Uterus (tissue), 2 donors: ENCODE measurements at regions not wholly inside any gene's neighbourhood (a gene's known extent, or its start where the extent isn't known, plus 50 kb on each side); places are given as distances from the start of the nearest gene placed in this dataset.

ENCODE experiments used
- CTCF ChIP-seq, 4 experiments: fragments of 200-600 bp in 2 of 4; fragments of 450-650 bp in 2 of 4; sonication (generic) in 2 of 4; IDR thresholded peaks; one replicate each; pipeline ENCODE4 v1.5.1; 2016 to 2019; ENCODE audit warnings: antibody characterized with exemption in 4 of 4, mild to moderate bottlenecking in 2 of 4, moderate library complexity in 1 of 4
- POLR2A ChIP-seq, 2 donors: fragments of 450-650 bp; IDR thresholded peaks; one replicate each; pipeline ENCODE4 v1.6.1; 2016; ENCODE audit warnings: antibody characterized with exemption in 2 of 2, mild to moderate bottlenecking in 1 of 2, moderate library complexity in 1 of 2

- TF ChIP-seq CTCF (IDR thresholded peaks at IDR 0.05) (no peak), POLR2A (IDR thresholded peaks at IDR 0.05) (no peak)
These were observed 88.3 kb upstream of the AFDN start for GRCh38 chr6:167738386-167738785.
